ENCODE measurements at regions not wholly inside any gene's neighbourhood (a gene's known extent, or its start where the extent isn't known, plus 50 kb on each side); places are given as distances from the start of the nearest gene placed in this dataset.

GRCh38 chr5:133705331-133705730, 93.0 kb upstream of the FSTL4 start:
- TF ChIP-seq CTCF (conservative IDR thresholded peaks at IDR 0.05; ENCODE audit: low read depth, low read length) = no peak
- no peak for TF ChIP-seq EZH2 (IDR thresholded peaks at IDR 0.05; ENCODE audit: low read length, unreplicated experiment)

Data from PC-3 (cell line).